HTR-8/SVneo (cell line): ENCODE measurements at regions not wholly inside any gene's neighbourhood (a gene's known extent, or its start where the extent isn't known, plus 50 kb on each side); places are given as distances from the start of the nearest gene placed in this dataset.

ENCODE experiments used
- DNase-seq: peaks from one replicate; pipeline ENCODE4 v3.0.0; 2011; ENCODE audit warnings: low spot score, mixed read lengths; ENCODE audit not compliant: insufficient read length
- FAIRE-seq: peaks from 2 replicates; lab custom pipeline; 2011; peaks lifted over from hg19 to GRCh38; lab: Jason Lieb, UNC

DNA sequence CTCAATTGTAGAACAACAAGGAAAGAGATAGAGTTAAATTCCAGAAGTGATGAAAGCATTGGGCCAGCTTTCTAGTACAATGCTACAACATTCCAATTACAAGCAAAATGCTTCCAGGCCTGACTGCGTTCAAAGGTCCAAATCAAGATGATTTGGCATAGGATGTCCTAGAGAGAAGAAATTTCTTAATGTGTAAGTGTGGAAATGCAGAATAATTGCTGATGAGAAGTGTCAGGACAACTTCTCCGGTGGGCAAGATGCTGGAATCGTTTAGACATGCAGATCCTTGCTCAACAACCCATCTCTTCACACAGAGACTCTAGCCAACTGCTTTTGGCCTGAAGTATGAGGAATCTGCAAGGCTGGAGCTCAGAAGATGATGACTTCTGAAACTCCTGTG, 71.1 kb upstream of the PDZRN3 start:
- FAIRE-seq (no peak), DNase-seq (no peak)

GRCh38 chr3:73694983-73695757, 70.4 kb upstream of the PDZRN3 start:
- FAIRE-seq, result no peak

DNA sequence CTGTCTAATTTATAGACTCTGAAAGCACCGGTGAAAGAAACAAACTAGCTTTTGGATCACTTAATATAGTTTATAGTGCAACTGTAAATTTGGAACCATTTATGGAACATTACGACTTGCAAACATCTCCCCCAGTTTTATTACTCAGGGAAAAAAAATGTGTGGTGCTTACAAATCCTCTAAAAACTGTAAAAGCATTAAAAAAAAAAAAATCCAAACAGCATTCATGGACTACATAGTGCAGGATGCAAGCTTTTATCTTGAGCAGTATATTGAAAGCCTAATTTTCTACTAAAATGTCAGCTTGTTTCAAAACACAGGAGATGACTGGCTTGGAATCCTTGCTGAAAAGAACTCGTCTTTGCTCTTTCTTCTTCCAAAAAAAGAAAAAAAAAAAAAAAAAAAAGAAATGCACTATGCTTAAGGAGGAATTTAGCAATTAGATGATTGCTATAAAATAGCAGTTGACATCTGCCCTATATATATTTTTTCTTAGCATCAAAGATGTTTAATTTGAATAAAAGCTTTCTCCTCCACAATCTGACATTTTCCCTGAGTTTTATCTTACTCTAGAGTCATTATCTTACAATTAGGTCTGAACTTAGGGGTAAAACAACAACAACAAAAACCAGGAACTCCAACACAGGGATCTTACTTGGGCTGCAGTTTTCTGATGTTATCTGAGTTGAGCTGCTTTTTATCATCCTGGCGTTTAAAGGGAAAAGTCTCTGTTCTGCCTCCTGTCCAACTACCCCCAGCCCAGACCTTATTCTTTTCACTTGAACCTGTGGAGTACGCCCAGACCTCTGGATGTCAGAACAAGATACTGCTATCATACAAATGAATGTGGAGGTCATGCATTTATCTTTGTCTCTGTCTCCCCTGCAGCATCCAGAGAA, 62.6 kb upstream of the PDZRN3 start:
- no peak for DNase-seq
- FAIRE-seq, result no peak

More at GRCh38 chr3:73694983-73695757, 70.4 kb upstream of the PDZRN3 start:
- no peak for DNase-seq

GRCh38 chr3:73685061-73685460, 60.3 kb upstream of the PDZRN3 start:
- DNase-seq (no peak), FAIRE-seq (no peak)

DNA sequence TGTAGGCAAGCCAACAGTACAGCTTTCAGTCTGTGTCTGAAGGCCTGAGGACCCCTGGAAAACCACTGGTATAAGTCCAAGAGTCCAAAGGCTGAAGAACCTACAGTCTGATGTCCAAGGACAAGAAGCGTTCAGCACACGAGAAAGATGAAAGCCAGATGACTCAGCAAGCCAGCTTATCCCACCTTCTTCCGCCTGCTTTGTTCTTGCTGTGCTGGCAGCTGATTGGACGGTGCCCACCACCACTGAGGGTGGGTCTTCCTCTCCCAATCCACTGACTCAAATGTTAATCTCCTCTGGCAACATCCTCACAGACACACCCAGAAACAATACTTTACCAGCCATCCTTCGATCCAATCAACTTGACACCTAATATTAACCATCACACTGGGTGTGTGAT, 59.0 kb upstream of the PDZRN3 start:
- DNase-seq (no peak), FAIRE-seq (no peak)

- DNase-seq, result no peak
- FAIRE-seq, result no peak
Measured at GRCh38 chr3:73681610-73682009, 56.9 kb upstream of the PDZRN3 start.

DNA sequence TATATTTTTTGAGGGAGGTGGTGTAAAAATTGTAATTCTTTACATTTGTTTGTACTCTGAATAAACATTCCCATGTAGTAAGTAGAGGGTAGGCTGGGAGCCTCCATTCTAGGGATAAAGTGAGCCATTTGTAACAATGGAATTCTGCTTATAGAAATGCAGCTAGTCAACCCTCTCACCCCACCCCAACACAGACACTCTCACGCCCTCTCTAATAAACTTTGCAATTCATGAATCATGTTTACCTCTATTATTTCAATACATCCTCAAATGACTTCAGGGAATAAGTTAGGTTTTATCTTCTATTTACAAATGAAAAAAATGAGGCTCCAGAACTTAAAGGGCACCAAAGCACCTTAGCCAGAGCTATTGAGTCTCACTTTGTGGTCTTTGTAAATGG, 56.5 kb upstream of the PDZRN3 start:
- DNase-seq, result no peak
- no peak for FAIRE-seq

DNA sequence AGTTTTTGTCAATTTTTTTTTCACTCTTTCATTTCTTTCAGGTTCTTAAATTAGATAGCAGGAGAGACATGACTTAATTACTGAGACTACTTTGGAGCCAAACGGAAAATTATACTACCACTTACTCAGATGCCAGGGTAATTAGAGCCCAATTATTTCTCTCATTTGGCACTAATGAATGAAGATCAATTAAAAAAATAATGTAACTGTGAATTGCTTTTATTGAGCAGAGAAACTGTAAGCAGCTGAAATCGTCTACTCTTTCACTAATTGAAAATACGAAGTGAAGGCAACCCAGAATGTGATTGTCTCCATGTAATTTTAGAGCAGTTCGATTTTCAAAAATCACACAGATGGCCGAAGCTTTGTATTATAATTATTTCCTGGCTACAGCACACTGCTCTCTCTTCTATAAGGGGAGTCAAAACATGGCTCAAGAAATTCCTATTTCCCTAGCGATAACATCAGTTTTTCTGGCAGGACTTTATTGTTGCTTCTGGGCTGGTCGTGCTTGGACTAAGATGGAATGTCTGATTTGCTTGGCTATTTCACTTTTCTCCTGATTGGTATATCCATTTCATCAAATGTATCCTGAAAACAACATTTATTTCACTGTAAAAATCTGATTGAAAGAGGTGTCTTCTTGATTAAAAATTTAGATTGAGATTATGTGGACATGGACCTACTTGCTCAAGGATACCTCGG, 55.8 kb upstream of the PDZRN3 start:
- DNase-seq (no peak), FAIRE-seq (no peak)

DNA sequence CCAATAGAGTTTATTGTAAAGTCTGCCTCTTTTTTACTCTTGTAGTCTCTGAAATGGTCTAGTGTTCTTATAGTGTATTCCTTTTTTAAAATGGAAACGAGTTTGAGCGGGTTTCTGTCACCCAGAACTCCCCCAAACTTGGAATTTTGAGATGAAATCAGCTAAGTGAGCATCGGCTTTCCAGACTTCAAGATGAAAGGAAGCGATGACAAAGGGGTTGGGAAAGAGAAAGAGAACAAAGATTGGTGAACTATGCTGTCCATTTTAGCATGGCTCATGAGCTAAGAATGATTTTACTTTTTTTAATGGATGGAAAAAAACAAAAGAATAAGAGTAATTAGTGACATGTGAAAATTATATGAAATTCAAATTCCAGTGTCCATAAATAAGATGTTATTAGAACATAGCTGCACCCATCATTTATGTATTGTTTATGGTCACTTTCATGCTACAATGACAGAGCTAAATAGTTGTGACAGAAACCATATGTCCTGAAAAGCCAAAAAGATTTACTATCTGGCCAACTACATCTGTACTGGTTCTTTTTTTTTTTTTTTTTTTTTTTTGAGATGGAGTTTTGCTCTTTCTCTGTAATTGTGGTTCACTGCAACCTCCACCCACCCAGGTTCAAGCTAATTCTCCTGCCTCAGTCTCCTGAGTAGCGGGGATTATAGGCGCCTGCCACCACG, 52.7 kb upstream of the PDZRN3 start:
- DNase-seq (no peak), FAIRE-seq (no peak)
